Kidney epithelial cell (primary cell): ENCODE measurements at regions not wholly inside any gene's neighbourhood (a gene's known extent, or its start where the extent isn't known, plus 50 kb on each side); places are given as distances from the start of the nearest gene placed in this dataset.

Source experiments
- DNase-seq: peaks from one replicate; pipeline ENCODE4 v3.0.0-alpha.2; 2010; ENCODE audit warnings: low read depth
- H3K27me3 ChIP-seq: 2 replicates; pipeline ENCODE4 v1.6.0; 2011; ENCODE audit warnings: low read length; ENCODE audit not compliant: control insufficient read depth, insufficient read depth
- H3K36me3 ChIP-seq: 2 replicates; pipeline ENCODE4 v1.5.1; 2011; ENCODE audit warnings: low read length; ENCODE audit not compliant: control insufficient read depth, insufficient read depth
- H3K4me3 ChIP-seq: 2 replicates; pipeline ENCODE4 v1.5.1; 2011; ENCODE audit warnings: low read depth, mild to moderate bottlenecking, control low read depth, low read length
- TF ChIP-seq, protein P1 (sequence below): IDR thresholded peaks from 2 replicates; pipeline ENCODE4 v1.5.1; 2011; ENCODE audit warnings: mild to moderate bottlenecking, moderate library complexity, low read length, control low read depth, inconsistent platforms; ENCODE audit not compliant: insufficient read depth, poor library complexity, severe bottlenecking

DNA sequence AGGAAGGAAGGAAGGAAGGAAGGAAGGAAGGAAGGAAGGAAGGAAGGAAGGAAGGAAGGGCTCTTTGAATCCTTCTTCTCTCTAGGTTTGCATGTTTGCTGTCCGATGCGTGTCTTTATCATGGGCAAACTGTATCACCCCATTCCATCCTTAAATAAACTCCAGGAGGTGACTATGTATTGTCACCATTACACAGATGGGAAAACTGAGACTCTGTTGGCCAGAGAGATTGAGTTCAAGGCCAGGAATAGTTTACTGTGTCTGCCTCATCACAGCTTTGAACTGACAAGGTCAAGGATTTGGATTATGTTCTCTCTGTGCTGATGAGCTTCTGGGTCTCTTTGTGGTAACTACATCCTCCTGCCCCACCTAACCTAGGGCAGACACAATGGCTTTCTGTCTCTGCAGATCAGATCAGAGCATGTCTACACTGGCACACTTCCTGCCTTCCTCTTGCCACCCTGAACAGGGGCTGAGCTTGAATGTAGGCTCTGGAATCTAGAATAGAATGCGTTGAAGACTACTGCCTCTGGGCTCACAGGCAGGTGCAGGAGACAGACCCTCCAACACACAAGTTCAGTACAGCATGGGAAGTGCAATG is 78.9 kb upstream of the MAP1LC3B2 start:
- peaks cover 14% of the 10 kb centered on the region for H3K27me3 ChIP-seq
- no peak overlapping the region for H3K4me3 ChIP-seq
- TF ChIP-seq, protein P1, sequence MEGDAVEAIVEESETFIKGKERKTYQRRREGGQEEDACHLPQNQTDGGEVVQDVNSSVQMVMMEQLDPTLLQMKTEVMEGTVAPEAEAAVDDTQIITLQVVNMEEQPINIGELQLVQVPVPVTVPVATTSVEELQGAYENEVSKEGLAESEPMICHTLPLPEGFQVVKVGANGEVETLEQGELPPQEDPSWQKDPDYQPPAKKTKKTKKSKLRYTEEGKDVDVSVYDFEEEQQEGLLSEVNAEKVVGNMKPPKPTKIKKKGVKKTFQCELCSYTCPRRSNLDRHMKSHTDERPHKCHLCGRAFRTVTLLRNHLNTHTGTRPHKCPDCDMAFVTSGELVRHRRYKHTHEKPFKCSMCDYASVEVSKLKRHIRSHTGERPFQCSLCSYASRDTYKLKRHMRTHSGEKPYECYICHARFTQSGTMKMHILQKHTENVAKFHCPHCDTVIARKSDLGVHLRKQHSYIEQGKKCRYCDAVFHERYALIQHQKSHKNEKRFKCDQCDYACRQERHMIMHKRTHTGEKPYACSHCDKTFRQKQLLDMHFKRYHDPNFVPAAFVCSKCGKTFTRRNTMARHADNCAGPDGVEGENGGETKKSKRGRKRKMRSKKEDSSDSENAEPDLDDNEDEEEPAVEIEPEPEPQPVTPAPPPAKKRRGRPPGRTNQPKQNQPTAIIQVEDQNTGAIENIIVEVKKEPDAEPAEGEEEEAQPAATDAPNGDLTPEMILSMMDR = no peak
- DNase-seq = no peak
- no peaks in the 10 kb centered on the region for H3K36me3 ChIP-seq

DNA sequence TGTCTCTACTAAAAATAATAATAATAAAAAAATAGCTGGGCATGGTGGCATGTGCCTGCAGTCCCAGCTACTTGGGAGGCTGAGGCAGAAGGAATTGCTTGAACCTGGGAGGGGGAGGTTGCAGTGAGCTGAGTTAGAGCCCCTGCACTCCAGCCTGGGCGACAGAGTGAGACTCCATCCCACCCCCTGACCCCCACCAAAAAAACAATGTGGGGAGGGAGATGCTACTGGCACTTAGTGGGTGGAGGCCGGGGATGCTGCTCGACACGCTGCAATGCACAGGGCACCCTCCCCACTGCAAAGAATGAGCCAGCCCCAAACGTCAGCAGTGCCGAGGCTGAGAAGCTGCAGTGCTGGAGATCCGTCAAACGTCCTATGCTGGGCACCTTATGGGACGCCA is 77.5 kb upstream of the MAP1LC3B2 start:
- H3K36me3 ChIP-seq = no peaks in the 10 kb centered on the region
- DNase-seq = no peak
- H3K4me3 ChIP-seq = no peak overlapping the region
- H3K27me3 ChIP-seq = peaks cover 14% of the 10 kb centered on the region
- TF ChIP-seq, protein P1 = no peak

DNA sequence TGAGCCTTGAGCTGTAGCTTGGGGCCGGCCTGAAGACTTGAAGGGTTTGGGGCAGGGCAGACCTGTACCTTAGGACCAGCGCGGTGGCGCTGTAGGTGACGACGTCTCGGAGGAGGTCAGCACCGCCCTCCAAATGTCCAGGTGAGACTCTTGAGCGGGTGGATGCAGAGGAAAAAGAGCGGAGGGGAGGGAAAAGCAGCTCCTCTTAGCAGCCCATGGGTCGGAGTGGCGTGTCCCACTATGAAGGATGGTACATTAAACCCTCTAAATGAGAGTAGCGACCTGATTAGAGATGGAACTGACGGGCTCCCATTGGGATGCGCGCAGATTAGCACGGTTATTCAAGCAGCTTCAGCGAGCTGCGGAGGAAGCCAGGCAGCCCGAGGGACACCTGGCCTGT is 77.0 kb upstream of the MAP1LC3B2 start:
- Histone ChIP-seq H3K4me3 (no peak overlapping the region), H3K36me3 (no peaks in the 10 kb centered on the region), H3K27me3 (peaks cover 14% of the 10 kb centered on the region)
- TF ChIP-seq, protein P1 = no peak
- DNase-seq = no peak

DNA sequence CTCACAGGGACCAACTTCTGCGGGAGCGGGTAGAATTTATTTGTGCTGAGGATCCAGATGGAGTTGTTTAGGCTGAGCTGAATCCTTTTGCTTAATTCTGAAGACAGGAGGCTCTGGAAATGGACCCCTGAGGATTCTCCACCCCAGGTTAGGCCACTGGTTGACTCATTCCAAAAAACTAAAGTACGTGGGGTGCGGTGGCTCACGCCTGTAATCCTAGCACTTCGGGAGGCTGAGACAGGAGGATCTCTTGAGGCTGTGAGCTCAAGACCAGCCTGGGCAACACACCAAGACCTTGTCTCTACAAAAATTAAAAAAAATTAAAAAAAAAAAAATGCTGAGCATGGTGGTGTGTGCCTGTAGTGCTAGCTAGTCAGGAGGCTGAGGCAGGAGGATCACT is 76.3 kb upstream of the MAP1LC3B2 start:
- Histone ChIP-seq H3K27me3 (peaks cover 14% of the 10 kb centered on the region), H3K4me3 (no peak overlapping the region), H3K36me3 (no peaks in the 10 kb centered on the region)
- DNase-seq = no peak
- TF ChIP-seq, protein P1 = no peak

DNA sequence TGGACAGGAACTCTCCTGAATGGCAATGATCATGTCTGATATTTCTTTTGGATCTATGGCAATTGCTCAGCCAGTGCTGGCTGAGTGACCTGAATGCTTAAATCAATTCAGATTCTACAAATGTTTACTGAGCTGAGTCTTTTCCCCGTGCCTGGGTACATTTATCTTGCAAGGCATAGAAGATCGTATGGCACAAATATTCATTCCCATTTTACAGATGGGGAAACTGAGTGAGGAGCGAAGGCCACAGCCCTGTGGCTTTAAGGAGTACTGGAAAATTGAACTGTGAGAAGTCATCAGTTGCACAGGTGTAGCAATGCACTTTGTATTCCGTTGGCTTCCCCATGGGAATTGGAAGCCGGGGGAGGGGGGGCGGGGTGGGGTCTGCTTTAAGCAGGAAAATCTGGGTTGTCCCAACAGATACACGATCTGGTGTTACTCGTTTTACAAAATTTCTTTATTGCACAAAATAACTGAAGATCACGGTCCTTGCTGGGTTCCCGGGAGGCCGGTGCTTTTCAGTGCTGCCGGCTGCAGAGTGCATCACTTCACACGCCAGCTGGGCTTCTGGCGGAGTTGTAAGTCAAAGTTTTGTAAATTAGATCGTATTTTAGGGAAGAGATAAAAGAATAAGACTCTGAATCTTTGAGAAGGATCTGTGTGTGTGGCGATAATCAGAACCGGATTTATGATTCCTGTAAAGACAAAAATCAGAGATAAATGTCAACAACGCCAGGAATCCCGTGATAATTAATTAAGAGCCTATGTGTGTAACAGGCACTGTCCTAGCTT is 75.0 kb upstream of the MAP1LC3B2 start:
- DNase-seq = no peak
- Histone ChIP-seq H3K27me3 (peaks cover 14% of the 10 kb centered on the region), H3K4me3 (no peak overlapping the region), H3K36me3 (no peaks in the 10 kb centered on the region)
- TF ChIP-seq, protein P1 = no peak

DNA sequence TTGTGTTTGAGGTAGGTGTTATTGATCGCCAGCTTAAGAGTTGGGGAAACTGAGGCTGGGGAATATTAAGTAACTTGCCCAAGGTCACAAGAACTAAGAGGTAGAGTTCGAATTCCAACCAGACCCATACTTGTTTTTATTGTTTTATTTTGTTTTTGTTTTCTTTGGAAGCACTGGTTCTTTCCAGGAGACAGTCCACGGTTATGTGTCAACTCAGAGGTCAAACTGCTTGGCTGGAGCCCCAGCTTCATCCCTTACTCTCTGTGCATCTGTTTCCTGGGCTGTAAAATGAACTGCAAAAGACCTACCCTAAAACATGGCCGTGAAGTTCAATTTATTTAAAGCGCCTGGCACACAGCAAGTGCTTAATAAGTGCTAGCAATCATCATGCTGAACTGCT is 74.4 kb upstream of the MAP1LC3B2 start:
- no peak for DNase-seq
- H3K4me3 ChIP-seq = no peak overlapping the region
- TF ChIP-seq, protein P1 = no peak
- no peaks in the 10 kb centered on the region for H3K36me3 ChIP-seq
- peaks cover 14% of the 10 kb centered on the region for H3K27me3 ChIP-seq
